HUES48 (cell line): ENCODE measurements at regions not wholly inside any gene's neighbourhood (a gene's known extent, or its start where the extent isn't known, plus 50 kb on each side); places are given as distances from the start of the nearest gene placed in this dataset.

Source experiments
- H3K27ac ChIP-seq: one replicate; pipeline ENCODE4 v1.7.0; 2013; ENCODE audit warnings: low read depth, low read length, inconsistent platforms
- H3K27me3 ChIP-seq: 2 replicates; pipeline ENCODE4 v1.6.1; 2013; ENCODE audit warnings: mild to moderate bottlenecking, low read length; ENCODE audit not compliant: control insufficient read depth, insufficient read depth
- H3K36me3 ChIP-seq: 2 replicates; pipeline ENCODE4 v1.6.1; 2013; ENCODE audit warnings: low read length; ENCODE audit not compliant: control insufficient read depth, insufficient read depth
- H3K4me1 ChIP-seq: 2 replicates; pipeline ENCODE4 v1.6.1; 2013; ENCODE audit warnings: mild to moderate bottlenecking, low read length; ENCODE audit not compliant: control insufficient read depth, insufficient read depth
- H3K4me3 ChIP-seq: 2 replicates; pipeline ENCODE4 v1.5.1; 2013; ENCODE audit warnings: mild to moderate bottlenecking, low read depth, low read length
- H3K9ac ChIP-seq: 2 replicates; pipeline ENCODE4 v1.6.1; 2013; ENCODE audit warnings: mild to moderate bottlenecking, low read depth, low read length, moderate library complexity
- H3K9me3 ChIP-seq: 2 replicates; pipeline ENCODE4 v1.6.1; 2013; ENCODE audit warnings: low read length; ENCODE audit not compliant: control insufficient read depth, insufficient read depth

GRCh38 chr5:136521696-136522095, 156.4 kb upstream of the TRPC7 start:
- H3K27me3 ChIP-seq, result no peaks in the 10 kb centered on the region
- no peaks in the 10 kb centered on the region for H3K36me3 ChIP-seq
- no peak overlapping the region for H3K27ac ChIP-seq
- peaks cover 14% of the 10 kb centered on the region; the same call in 1 of the 2 replicates for H3K4me1 ChIP-seq
- no peak overlapping the region for H3K4me3 ChIP-seq
- H3K9me3 ChIP-seq, result no peaks in the 10 kb centered on the region
- no peak overlapping the region for H3K9ac ChIP-seq

DNA sequence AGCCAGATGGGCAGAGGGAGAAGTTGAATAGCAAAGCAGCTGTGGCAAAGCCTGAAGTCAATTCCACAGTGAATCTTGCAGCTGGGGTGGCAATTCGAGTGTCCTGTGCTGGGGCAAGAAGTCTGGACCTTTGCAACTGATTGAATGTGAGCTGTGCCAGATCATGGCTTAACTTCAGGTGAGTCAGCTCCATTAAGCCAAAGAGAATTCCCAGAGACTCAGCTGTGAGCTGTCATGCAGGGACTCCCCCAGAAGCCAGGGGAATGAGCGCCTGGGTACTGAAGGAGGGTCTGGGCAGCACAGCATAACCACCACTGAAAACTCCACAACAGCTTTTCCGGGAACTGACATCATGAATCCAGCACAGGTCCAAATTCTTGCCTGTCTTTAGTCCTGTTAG, 153.5 kb upstream of the TRPC7 start:
- Histone ChIP-seq H3K4me1 (peaks cover 14% of the 10 kb centered on the region; the same call in 1 of the 2 replicates), H3K27ac (no peak overlapping the region), H3K36me3 (no peaks in the 10 kb centered on the region), H3K9me3 (no peaks in the 10 kb centered on the region), H3K27me3 (no peaks in the 10 kb centered on the region), H3K9ac (no peak overlapping the region), H3K4me3 (no peak overlapping the region)

GRCh38 chr5:136518174-136518573, 152.8 kb upstream of the TRPC7 start:
- Histone ChIP-seq H3K4me1 (peaks cover 14% of the 10 kb centered on the region; the same call in 1 of the 2 replicates), H3K9me3 (no peaks in the 10 kb centered on the region), H3K27me3 (no peaks in the 10 kb centered on the region), H3K36me3 (no peaks in the 10 kb centered on the region), H3K27ac (no peak overlapping the region), H3K9ac (no peak overlapping the region), H3K4me3 (no peak overlapping the region)

DNA sequence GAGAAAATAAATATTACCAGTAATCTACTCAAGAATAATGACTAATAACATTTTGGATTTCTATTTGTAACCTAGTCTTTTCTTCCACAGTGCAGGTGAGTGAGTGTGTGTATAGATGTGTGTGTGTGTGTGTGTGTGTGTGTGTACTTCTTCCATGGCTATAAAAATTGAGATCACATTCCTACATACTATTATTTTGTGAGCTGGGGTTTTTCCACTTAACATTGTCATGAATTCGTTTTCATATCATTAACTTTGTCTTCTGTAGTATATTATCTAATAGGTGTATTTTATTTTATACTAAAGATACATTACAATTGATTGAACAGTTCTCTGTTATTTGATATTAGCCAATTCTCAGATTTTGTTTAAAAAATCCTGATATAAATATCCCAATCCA, 152.4 kb upstream of the TRPC7 start:
- Histone ChIP-seq H3K9me3 (no peaks in the 10 kb centered on the region), H3K27ac (no peak overlapping the region), H3K4me3 (no peak overlapping the region), H3K27me3 (no peaks in the 10 kb centered on the region), H3K9ac (no peak overlapping the region), H3K4me1 (peaks cover 14% of the 10 kb centered on the region; the same call in 1 of the 2 replicates), H3K36me3 (no peaks in the 10 kb centered on the region)

GRCh38 chr5:136516637-136517036, 151.3 kb upstream of the TRPC7 start:
- H3K27ac ChIP-seq, result no peak overlapping the region
- H3K36me3 ChIP-seq, result no peaks in the 10 kb centered on the region
- no peaks in the 10 kb centered on the region for H3K9me3 ChIP-seq
- no peaks in the 10 kb centered on the region for H3K27me3 ChIP-seq
- no peak overlapping the region for H3K4me3 ChIP-seq
- H3K4me1 ChIP-seq, result peaks cover 14% of the 10 kb centered on the region; the same call in 1 of the 2 replicates
- H3K9ac ChIP-seq, result no peak overlapping the region

GRCh38 chr5:136513430-136513829, 148.1 kb upstream of the TRPC7 start:
- Histone ChIP-seq H3K9ac (no peak overlapping the region), H3K9me3 (no peaks in the 10 kb centered on the region), H3K27ac (no peak overlapping the region), H3K27me3 (no peaks in the 10 kb centered on the region), H3K4me1 (peaks cover 10% of the 10 kb centered on the region; the same call in 1 of the 2 replicates), H3K36me3 (no peaks in the 10 kb centered on the region), H3K4me3 (no peak overlapping the region)

DNA sequence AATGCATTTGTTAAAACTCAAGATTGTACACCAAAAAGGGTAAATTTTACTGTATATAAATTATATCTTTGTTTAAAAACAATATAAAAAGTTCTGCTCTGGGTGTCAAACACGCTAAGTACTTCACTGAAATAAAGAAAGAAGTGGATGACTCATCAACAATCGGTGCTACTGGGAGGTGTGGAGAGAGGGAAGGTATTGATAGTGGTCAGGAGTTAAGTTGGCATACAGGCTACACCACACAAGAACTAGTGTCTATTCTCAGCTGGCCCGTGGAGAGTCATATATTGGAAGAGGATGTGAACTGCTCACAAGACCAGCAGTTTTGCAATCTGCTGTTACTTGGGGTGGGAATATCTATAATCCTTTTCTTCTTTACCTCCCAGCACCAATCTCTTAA, 145.7 kb upstream of the TRPC7 start:
- Histone ChIP-seq H3K36me3 (no peaks in the 10 kb centered on the region), H3K4me3 (no peak overlapping the region), H3K9ac (no peak overlapping the region), H3K27ac (no peak overlapping the region), H3K9me3 (no peaks in the 10 kb centered on the region), H3K4me1 (no peaks in the 10 kb centered on the region), H3K27me3 (no peaks in the 10 kb centered on the region)

DNA sequence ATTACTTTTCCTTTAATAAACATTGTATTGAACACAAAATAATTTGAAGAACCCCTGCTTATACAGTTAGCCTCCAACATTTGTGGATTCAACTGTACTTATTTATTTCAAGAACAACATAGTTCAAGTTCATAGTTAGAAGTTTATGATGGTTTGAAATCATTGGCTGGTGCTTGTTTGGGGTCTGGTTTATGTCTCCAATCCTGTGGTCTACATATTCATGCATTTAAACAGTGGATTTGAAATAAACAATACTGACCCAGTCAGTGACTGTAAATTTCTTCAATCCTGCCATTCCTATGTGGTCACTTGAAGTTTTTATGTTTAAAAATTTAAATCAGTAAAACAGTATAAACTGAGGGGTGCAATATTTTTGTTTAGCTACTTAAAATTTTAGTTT, 145.1 kb upstream of the TRPC7 start:
- Histone ChIP-seq H3K4me1 (no peaks in the 10 kb centered on the region), H3K27ac (no peak overlapping the region), H3K36me3 (no peaks in the 10 kb centered on the region), H3K9ac (no peak overlapping the region), H3K27me3 (no peaks in the 10 kb centered on the region), H3K4me3 (no peak overlapping the region), H3K9me3 (no peaks in the 10 kb centered on the region)

DNA sequence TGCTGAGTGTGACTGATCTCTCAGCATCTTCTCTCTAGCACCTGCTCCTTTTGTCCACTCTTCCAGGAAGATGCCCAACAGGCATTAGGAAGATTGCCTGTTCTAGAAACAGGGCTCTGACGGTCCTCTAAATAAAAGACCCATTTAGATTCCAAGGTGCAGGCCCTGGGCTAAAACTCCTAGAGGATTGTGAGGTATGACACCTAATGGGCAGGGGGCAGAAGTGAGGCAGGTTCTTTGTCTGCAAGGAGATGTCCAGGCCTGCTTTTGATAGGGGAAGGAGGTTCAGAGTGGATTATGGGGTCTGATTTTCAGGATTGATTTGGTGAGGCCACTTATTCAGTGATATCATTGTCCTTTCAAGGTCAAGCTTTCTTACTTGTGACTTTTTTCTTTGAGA, 140.8 kb upstream of the TRPC7 start:
- Histone ChIP-seq H3K9ac (no peak overlapping the region), H3K27me3 (no peaks in the 10 kb centered on the region), H3K9me3 (0 out of 2 replicates have a peak, but pooled peaks cover under 1% of the 10 kb centered on the region), H3K36me3 (no peaks in the 10 kb centered on the region), H3K4me1 (no peaks in the 10 kb centered on the region), H3K27ac (no peak overlapping the region), H3K4me3 (no peak overlapping the region)

- H3K9ac ChIP-seq, result no peak overlapping the region
- H3K27me3 ChIP-seq, result no peaks in the 10 kb centered on the region
- no peak overlapping the region for H3K27ac ChIP-seq
- no peaks in the 10 kb centered on the region for H3K4me1 ChIP-seq
- H3K36me3 ChIP-seq, result no peaks in the 10 kb centered on the region
- H3K4me3 ChIP-seq, result no peak overlapping the region
- H3K9me3 ChIP-seq, result peaks cover 23% of the 10 kb centered on the region
Observed at GRCh38 chr5:136501133-136501532, 135.8 kb upstream of the TRPC7 start.

- Histone ChIP-seq H3K9ac (no peak overlapping the region), H3K9me3 (peaks cover 9% of the 10 kb centered on the region; the same call in 1 of the 2 replicates), H3K27me3 (no peaks in the 10 kb centered on the region), H3K4me3 (no peak overlapping the region), H3K36me3 (no peaks in the 10 kb centered on the region), H3K4me1 (no peaks in the 10 kb centered on the region), H3K27ac (no peak overlapping the region)
Observed at GRCh38 chr5:136492587-136492986, 127.2 kb upstream of the TRPC7 start.

GRCh38 chr5:136491806-136492205, 126.5 kb upstream of the TRPC7 start:
- H3K4me3 ChIP-seq, result no peak overlapping the region
- no peak overlapping the region for H3K27ac ChIP-seq
- H3K36me3 ChIP-seq, result no peaks in the 10 kb centered on the region
- H3K27me3 ChIP-seq, result no peaks in the 10 kb centered on the region
- no peak overlapping the region for H3K9ac ChIP-seq
- H3K4me1 ChIP-seq, result no peaks in the 10 kb centered on the region
- peaks cover 3% of the 10 kb centered on the region; the same call in 1 of the 2 replicates for H3K9me3 ChIP-seq
